Liver (tissue), 8 donors: ENCODE measurements at regions not wholly inside any gene's neighbourhood (a gene's known extent, or its start where the extent isn't known, plus 50 kb on each side); places are given as distances from the start of the nearest gene placed in this dataset.

ENCODE experiments used
- DNase-seq: peaks from one replicate; pipeline ENCODE4 v3.0.0-alpha.2; 2017; ENCODE audit warnings: low spot score
- H3K27ac ChIP-seq, 2 donors: one replicate each; pipeline ENCODE4 v1.7.0; 2013; ENCODE audit warnings: inconsistent platforms in 2 of 2, low read length in 2 of 2, control low read depth in 1 of 2, low read depth in 1 of 2, mild to moderate bottlenecking in 1 of 2
- H3K27me3 ChIP-seq, 4 donors: one replicate each; pipeline versions ENCODE4 v1.6.1 to v1.7.0; 2013; ENCODE audit warnings: low read length in 3 of 4, inconsistent platforms in 1 of 4, mild to moderate bottlenecking in 1 of 4, moderate library complexity in 1 of 4; ENCODE audit not compliant: control insufficient read depth in 4 of 4, insufficient read depth in 4 of 4
- H3K36me3 ChIP-seq, 4 donors: one replicate each; pipeline versions ENCODE4 v1.6.1 to v1.7.0; 2013; ENCODE audit warnings: low read length in 3 of 4, mild to moderate bottlenecking in 3 of 4, low read depth in 1 of 4, moderate library complexity in 1 of 4; ENCODE audit not compliant: control insufficient read depth in 4 of 4, insufficient read depth in 3 of 4
- H3K4me1 ChIP-seq, 4 donors: one replicate each; pipeline versions ENCODE4 v1.6.1 to v1.7.0; 2013; ENCODE audit warnings: low read length in 3 of 4, mild to moderate bottlenecking in 3 of 4, moderate library complexity in 1 of 4; ENCODE audit not compliant: control insufficient read depth in 4 of 4, insufficient read depth in 4 of 4
- H3K4me3 ChIP-seq, 3 donors: one replicate each; pipeline versions ENCODE4 v1.6.1 to v1.7.0; 2013; ENCODE audit warnings: low read length in 3 of 3, control low read depth in 1 of 3, low read depth in 1 of 3, mild to moderate bottlenecking in 1 of 3
- H3K9ac ChIP-seq, 2 donors: one replicate each; pipeline ENCODE4 v1.7.0; 2013; ENCODE audit warnings: low read length in 2 of 2, mild to moderate bottlenecking in 2 of 2, moderate library complexity in 2 of 2, control low read depth in 1 of 2, low read depth in 1 of 2
- H3K9me3 ChIP-seq, 4 donors: one replicate each; pipeline versions ENCODE4 v1.6.1 to v1.7.0; 2013; ENCODE audit warnings: low read length in 3 of 4; ENCODE audit not compliant: control insufficient read depth in 4 of 4
- EGR1 ChIP-seq, 2 donors: IDR thresholded peaks; 2 replicates each; pipeline ENCODE4 v1.6.1; 2016 to 2018; ENCODE audit warnings: antibody characterized with exemption in 2 of 2, low read depth in 2 of 2
- FOXA1 ChIP-seq: IDR thresholded peaks from 2 replicates; pipeline ENCODE4 v1.6.1; 2016; ENCODE audit warnings: antibody characterized with exemption
- FOXA2 ChIP-seq: IDR thresholded peaks from 2 replicates; pipeline ENCODE4 v1.6.1; 2016; ENCODE audit warnings: antibody characterized with exemption
- GABPA ChIP-seq, 2 donors: IDR thresholded peaks in 1 of 2; conservative IDR thresholded peaks in 1 of 2; 2 replicates each; pipeline ENCODE4 v1.6.1; 2016; ENCODE audit warnings: antibody characterized with exemption in 2 of 2, mild to moderate bottlenecking in 1 of 2, moderate library complexity in 1 of 2
- HNF4A ChIP-seq, 2 donors: conservative IDR thresholded peaks; 2 replicates each; pipeline ENCODE4 v1.6.1; 2016; ENCODE audit warnings: antibody characterized with exemption in 2 of 2, mild to moderate bottlenecking in 2 of 2
- HNF4G ChIP-seq: IDR thresholded peaks from 2 replicates; pipeline ENCODE4 v1.6.1; 2016; ENCODE audit warnings: antibody characterized with exemption
- JUND ChIP-seq, 2 donors: IDR thresholded peaks; 2 replicates each; pipeline ENCODE4 v1.6.1; 2016; ENCODE audit warnings: antibody characterized with exemption in 2 of 2
- NR2F2 ChIP-seq: IDR thresholded peaks from 2 replicates; pipeline ENCODE4 v1.6.1; 2016; ENCODE audit warnings: antibody characterized with exemption
- RAD21 ChIP-seq, 2 donors: IDR thresholded peaks; 2 replicates each; pipeline ENCODE4 v1.6.1; 2016; ENCODE audit warnings: antibody characterized with exemption in 2 of 2, mild to moderate bottlenecking in 2 of 2
- RXRA ChIP-seq, 2 donors: IDR thresholded peaks; 2 replicates each; pipeline ENCODE4 v1.6.1; 2017 to 2018; ENCODE audit warnings: antibody characterized with exemption in 2 of 2, mild to moderate bottlenecking in 1 of 2
- SP1 ChIP-seq: IDR thresholded peaks from 2 replicates; pipeline ENCODE4 v1.6.1; 2018; ENCODE audit warnings: antibody characterized with exemption, mild to moderate bottlenecking
- TAF1 ChIP-seq: conservative IDR thresholded peaks from 2 replicates; pipeline ENCODE4 v1.6.1; 2016; ENCODE audit warnings: antibody characterized with exemption, mild to moderate bottlenecking
- YY1 ChIP-seq: IDR thresholded peaks from 2 replicates; pipeline ENCODE4 v1.6.1; 2016; ENCODE audit warnings: antibody characterized with exemption, mild to moderate bottlenecking
- WGBS: extraction: QIAGEN DNeasy Blood & Tissue Kit; methylation state at CpG from one replicate; pipeline ENCODE4 v1.1.7; 2013; 5-methylcytosine and 5-hydroxymethylcytosine counted together
- TF ChIP-seq, protein P1 (sequence below): fragments of 150-350 bp; IDR thresholded peaks from 2 replicates; pipeline ENCODE4 v1.5.1; 2017; ENCODE audit warnings: improper control_type of control experiment, low read depth, low read length; ENCODE audit not compliant: missing input control
- TF ChIP-seq, protein P2 (sequence below): IDR thresholded peaks from 2 replicates; pipeline ENCODE4 v1.6.1; 2016; ENCODE audit warnings: antibody characterized with exemption, mild to moderate bottlenecking
- TF ChIP-seq, protein P3 (sequence below): IDR thresholded peaks from 2 replicates; pipeline ENCODE4 v1.6.1; 2016; ENCODE audit warnings: antibody characterized with exemption
- TF ChIP-seq, protein P4 (sequence below): IDR thresholded peaks from 2 replicates; pipeline ENCODE4 v1.6.1; 2016; ENCODE audit warnings: antibody characterized with exemption
- TF ChIP-seq, protein P5 (sequence below): IDR thresholded peaks from 2 replicates; pipeline ENCODE4 v1.6.1; 2016; ENCODE audit warnings: antibody characterized with exemption
- donor health status: healthy.
- donor health status: healthy.
- donor health status: healthy.
- donor health status: healthy.
- donor health status: healthy.

DNA sequence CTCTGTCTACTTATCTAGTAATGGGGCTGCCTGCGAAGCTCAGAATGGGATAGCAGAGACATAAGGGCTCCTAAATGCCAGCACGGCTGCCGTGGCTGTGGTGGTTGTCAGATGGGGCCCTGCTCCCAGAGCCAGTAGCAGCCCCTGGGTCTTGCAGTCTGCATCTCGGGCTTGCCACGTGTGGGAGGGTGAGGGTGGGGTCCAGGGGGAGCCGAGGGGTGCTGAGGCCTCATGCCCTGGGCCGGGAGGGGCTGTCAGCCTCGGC lies 88.8 kb upstream of the GSE1 start:
- Histone ChIP-seq H3K36me3 (no peaks in the 10 kb centered on the region), H3K27ac (peak overlapping the region; percentile 93), H3K9ac (peak overlapping the region; percentile 12 to 42), H3K4me3 (no peak overlapping the region), H3K9me3 (no peaks in the 10 kb centered on the region), H3K4me1 (peaks cover 40 to 80% (median 61%) of the 10 kb centered on the region in 4 donors), H3K27me3 (no peaks in the 10 kb centered on the region)
- DNase-seq, result no peak
- TF ChIP-seq HNF4A (conservative IDR thresholded peaks at IDR 0.05), result peak in 1 of 2 donors; percentile 1
- TF ChIP-seq SP1, result no peak
- TF ChIP-seq HNF4G, result no peak
- TF ChIP-seq, protein P1, sequence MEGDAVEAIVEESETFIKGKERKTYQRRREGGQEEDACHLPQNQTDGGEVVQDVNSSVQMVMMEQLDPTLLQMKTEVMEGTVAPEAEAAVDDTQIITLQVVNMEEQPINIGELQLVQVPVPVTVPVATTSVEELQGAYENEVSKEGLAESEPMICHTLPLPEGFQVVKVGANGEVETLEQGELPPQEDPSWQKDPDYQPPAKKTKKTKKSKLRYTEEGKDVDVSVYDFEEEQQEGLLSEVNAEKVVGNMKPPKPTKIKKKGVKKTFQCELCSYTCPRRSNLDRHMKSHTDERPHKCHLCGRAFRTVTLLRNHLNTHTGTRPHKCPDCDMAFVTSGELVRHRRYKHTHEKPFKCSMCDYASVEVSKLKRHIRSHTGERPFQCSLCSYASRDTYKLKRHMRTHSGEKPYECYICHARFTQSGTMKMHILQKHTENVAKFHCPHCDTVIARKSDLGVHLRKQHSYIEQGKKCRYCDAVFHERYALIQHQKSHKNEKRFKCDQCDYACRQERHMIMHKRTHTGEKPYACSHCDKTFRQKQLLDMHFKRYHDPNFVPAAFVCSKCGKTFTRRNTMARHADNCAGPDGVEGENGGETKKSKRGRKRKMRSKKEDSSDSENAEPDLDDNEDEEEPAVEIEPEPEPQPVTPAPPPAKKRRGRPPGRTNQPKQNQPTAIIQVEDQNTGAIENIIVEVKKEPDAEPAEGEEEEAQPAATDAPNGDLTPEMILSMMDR, result no peak
- no peak for TF ChIP-seq GABPA (IDR thresholded peaks at IDR 0.05 in 1 of 2, conservative IDR thresholded peaks at IDR 0.05 in 1 of 2)
- WGBS, result 21% methylated on average over 8 of the region's 8 CpGs

DNA sequence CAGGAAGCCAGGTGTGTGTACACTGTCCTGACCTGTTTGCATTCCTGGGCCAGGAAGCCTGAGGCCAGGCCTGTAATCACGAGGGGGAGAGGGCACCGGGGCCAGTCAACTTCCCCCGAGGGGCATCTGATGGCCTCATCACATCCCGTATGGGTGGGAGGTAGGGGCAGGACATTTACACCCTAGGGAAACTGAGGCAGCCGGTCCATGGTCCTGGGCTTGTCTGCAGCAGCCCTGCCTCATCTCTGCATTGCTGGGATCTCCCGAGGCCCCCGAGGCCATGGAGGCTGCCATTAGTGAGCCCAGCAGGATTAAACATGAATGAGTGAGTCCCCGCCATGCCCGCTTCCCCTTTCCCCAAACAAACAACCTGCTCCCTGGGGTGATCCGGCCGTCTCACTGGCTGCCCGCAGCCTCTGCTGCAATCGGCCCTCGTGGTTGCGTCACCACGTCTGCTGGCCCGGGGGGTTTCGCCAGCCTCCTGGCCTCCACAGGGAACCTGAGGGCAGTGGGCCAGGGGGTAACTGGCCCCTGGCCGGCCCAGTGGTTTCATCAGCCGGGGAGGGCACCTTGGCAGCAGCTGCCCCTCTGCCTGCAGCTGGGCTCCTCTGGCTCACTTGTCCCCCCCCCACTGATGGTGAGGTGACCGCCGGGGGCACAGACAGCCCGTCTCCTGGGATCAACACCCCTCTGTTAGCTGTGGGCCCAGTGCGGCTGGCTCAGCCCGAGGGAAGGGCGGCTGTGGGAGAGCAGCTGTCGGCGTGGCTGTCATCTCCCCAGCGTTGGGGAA lies 88.3 kb upstream of the GSE1 start:
- 28% methylated on average over 29 of the region's 29 CpGs for WGBS
- Histone ChIP-seq H3K4me3 (no peak overlapping the region), H3K9me3 (no peaks in the 10 kb centered on the region), H3K27ac (peak overlapping the region; percentile 93), H3K27me3 (no peaks in the 10 kb centered on the region), H3K4me1 (peaks cover 40 to 84% (median 62%) of the 10 kb centered on the region in 4 donors), H3K36me3 (no peaks in the 10 kb centered on the region), H3K9ac (peak overlapping the region in 1 of 2 donors; percentile 36)
- TF ChIP-seq FOXA2, result no peak
- TF ChIP-seq GABPA (IDR thresholded peaks at IDR 0.05 in 1 of 2, conservative IDR thresholded peaks at IDR 0.05 in 1 of 2), result peak in 1 of 2 donors; percentile 17
- TF ChIP-seq NR2F2, result peak; percentile 64
- peak; percentile 88 for TF ChIP-seq SP1
- TF ChIP-seq EGR1 (IDR thresholded peaks at IDR 0.05; ENCODE audit: low read depth in 2 of 2), result peak in 1 of 2 donors; percentile 71
- TF ChIP-seq, protein P2, sequence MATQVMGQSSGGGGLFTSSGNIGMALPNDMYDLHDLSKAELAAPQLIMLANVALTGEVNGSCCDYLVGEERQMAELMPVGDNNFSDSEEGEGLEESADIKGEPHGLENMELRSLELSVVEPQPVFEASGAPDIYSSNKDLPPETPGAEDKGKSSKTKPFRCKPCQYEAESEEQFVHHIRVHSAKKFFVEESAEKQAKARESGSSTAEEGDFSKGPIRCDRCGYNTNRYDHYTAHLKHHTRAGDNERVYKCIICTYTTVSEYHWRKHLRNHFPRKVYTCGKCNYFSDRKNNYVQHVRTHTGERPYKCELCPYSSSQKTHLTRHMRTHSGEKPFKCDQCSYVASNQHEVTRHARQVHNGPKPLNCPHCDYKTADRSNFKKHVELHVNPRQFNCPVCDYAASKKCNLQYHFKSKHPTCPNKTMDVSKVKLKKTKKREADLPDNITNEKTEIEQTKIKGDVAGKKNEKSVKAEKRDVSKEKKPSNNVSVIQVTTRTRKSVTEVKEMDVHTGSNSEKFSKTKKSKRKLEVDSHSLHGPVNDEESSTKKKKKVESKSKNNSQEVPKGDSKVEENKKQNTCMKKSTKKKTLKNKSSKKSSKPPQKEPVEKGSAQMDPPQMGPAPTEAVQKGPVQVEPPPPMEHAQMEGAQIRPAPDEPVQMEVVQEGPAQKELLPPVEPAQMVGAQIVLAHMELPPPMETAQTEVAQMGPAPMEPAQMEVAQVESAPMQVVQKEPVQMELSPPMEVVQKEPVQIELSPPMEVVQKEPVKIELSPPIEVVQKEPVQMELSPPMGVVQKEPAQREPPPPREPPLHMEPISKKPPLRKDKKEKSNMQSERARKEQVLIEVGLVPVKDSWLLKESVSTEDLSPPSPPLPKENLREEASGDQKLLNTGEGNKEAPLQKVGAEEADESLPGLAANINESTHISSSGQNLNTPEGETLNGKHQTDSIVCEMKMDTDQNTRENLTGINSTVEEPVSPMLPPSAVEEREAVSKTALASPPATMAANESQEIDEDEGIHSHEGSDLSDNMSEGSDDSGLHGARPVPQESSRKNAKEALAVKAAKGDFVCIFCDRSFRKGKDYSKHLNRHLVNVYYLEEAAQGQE, result peak; percentile 72
- TF ChIP-seq HNF4A (conservative IDR thresholded peaks at IDR 0.05), result peak; percentile 70 to 73
- TF ChIP-seq TAF1, result no peak
- TF ChIP-seq, protein P3, sequence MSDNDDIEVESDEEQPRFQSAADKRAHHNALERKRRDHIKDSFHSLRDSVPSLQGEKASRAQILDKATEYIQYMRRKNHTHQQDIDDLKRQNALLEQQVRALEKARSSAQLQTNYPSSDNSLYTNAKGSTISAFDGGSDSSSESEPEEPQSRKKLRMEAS, result peak; percentile 56
- TF ChIP-seq YY1, result peak; percentile 80
- TF ChIP-seq HNF4G, result no peak
- TF ChIP-seq RXRA (IDR thresholded peaks at IDR 0.05), result peak; percentile 89 to 94
- no peak for TF ChIP-seq RAD21 (IDR thresholded peaks at IDR 0.05)
- TF ChIP-seq, protein P4, sequence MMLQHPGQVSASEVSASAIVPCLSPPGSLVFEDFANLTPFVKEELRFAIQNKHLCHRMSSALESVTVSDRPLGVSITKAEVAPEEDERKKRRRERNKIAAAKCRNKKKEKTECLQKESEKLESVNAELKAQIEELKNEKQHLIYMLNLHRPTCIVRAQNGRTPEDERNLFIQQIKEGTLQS, result peak; percentile 95
- TF ChIP-seq, protein P1, result peak; percentile 3
- TF ChIP-seq, protein P5, sequence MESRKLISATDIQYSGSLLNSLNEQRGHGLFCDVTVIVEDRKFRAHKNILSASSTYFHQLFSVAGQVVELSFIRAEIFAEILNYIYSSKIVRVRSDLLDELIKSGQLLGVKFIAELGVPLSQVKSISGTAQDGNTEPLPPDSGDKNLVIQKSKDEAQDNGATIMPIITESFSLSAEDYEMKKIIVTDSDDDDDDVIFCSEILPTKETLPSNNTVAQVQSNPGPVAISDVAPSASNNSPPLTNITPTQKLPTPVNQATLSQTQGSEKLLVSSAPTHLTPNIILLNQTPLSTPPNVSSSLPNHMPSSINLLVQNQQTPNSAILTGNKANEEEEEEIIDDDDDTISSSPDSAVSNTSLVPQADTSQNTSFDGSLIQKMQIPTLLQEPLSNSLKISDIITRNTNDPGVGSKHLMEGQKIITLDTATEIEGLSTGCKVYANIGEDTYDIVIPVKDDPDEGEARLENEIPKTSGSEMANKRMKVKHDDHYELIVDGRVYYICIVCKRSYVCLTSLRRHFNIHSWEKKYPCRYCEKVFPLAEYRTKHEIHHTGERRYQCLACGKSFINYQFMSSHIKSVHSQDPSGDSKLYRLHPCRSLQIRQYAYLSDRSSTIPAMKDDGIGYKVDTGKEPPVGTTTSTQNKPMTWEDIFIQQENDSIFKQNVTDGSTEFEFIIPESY, result peak; percentile 60
- peak in 1 of 2 donors; percentile 74 for TF ChIP-seq JUND (IDR thresholded peaks at IDR 0.05)
- no peak for TF ChIP-seq FOXA1
- DNase-seq, result peak; percentile 66
